ENCODE measurements at regions not wholly inside any gene's neighbourhood (a gene's known extent, or its start where the extent isn't known, plus 50 kb on each side); places are given as distances from the start of the nearest gene placed in this dataset.

DNA sequence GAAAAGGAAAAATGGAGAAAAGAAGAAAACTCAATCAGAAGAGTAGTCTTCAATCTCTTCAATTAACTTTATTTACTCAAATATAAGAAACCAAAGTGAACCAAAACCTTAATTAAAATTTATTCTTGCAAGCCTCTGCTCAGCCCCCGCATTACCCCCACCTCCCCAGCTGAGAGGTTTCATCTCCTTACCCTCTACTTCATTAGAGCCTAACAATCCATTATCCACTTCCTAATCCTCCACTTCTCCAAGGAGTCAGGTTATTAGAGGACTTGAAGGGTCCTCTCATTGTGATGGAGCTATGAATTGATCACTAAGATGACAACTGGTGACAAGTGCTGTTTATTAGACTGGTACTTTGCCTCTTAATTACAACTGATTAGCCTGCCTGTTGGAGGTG lies 956.5 kb downstream of the TFAP2A start:
- intact Hi-C loops (cut with micrococcal nuclease) (no loop called here), dilution Hi-C loops (cut with HindIII; ENCODE audit: low sequenced_read_pairs, unreplicated experiment) (no loop called here), in situ Hi-C loops (cut with MboI; ENCODE audit: low sequenced_read_pairs) (no loop called here)
- Histone ChIP-seq H3K27ac (ENCODE audit: insufficient read depth, low read length) (no peak overlapping the region), H3K14ac (replicated peaks; ENCODE audit: low read depth, low read length) (no peak overlapping the region), H3K4me1 (ENCODE audit: control insufficient read depth, insufficient read depth, low read length) (no peaks in the 10 kb centered on the region), H3K4ac (ENCODE audit: low read depth, low read length) (no peak overlapping the region), H2BK5ac (ENCODE audit: low read depth, low read length, poor library complexity, severe bottlenecking) (no peak overlapping the region), H2BK120ac (ENCODE audit: low read depth, low read length) (no peak overlapping the region), H3K23ac (ENCODE audit: low read depth, low read length) (no peak overlapping the region), H2BK15ac (ENCODE audit: low read depth, low read length) (no peak overlapping the region), H3K79me1 (ENCODE audit: low read depth in 1 of 2, low read length in 2 of 2) (no peaks in the 10 kb centered on the region), H4K5ac (ENCODE audit: low read depth, low read length) (no peak overlapping the region), H4K8ac (ENCODE audit: low read depth in 2 of 2, low read length in 2 of 2) (no peak overlapping the region), H2AFZ (replicated peaks; ENCODE audit: low read length, poor library complexity) (no peak overlapping the region), H3K27me3 (ENCODE audit: control insufficient read depth, insufficient read depth, low read length) (no peaks in the 10 kb centered on the region), H2AK9ac (replicated peaks; ENCODE audit: low read depth, low read length, poor library complexity) (no peak overlapping the region), H4K91ac (ENCODE audit: insufficient read depth, low read depth, low read length) (no peak overlapping the region), H4K20me1 (ENCODE audit: insufficient read depth, low read length) (no peaks in the 10 kb centered on the region), H2AK5ac (ENCODE audit: low read depth, low read length) (no peak overlapping the region), H3K4me2 (ENCODE audit: low read depth, low read length) (no peak overlapping the region), H2BK20ac (ENCODE audit: low read depth, low read length) (no peak overlapping the region), H3K9ac (ENCODE audit: low read depth, low read length) (no peak overlapping the region), H3K9me1 (ENCODE audit: insufficient read depth, low read length) (no peaks in the 10 kb centered on the region), H3K4me3 (ENCODE audit: insufficient read depth, low read depth, low read length) (no peak overlapping the region), H3K56ac (ENCODE audit: extremely low read depth, insufficient read depth, low read length) (no peak overlapping the region), H3K18ac (ENCODE audit: low read depth, low read length) (no peak overlapping the region), H3K36me3 (ENCODE audit: control insufficient read depth, insufficient read depth, low read length) (no peaks in the 10 kb centered on the region), H3K9me3 (ENCODE audit: control insufficient read depth, insufficient read depth, low read length) (no peaks in the 10 kb centered on the region)
- no TSS peak for BruUV-seq (replicated peaks)
- DNase-seq (no peak), ATAC-seq (ENCODE audit: low read depth) (no peak)
- WGBS, 2 experiments (ENCODE audit: extremely low coverage in 2 of 2, insufficient read length in 1 of 2) = no CpG with 5 or more reads among the region's 1 CpG
- TF ChIP-seq CEBPB (IDR thresholded peaks at IDR 0.05; ENCODE audit: low read depth, low read length) (no peak), BHLHE40 (IDR thresholded peaks at IDR 0.05; ENCODE audit: low read depth, low read length) (no peak), MAFK (IDR thresholded peaks at IDR 0.05; ENCODE audit: low read depth, low read length) (no peak), POLR2A (IDR thresholded peaks at IDR 0.05; ENCODE audit: low read depth, low read length) (no peak), RCOR1 (IDR thresholded peaks at IDR 0.05; ENCODE audit: insufficient replicate concordance, low read length) (no peak), NFE2L2 (IDR thresholded peaks at IDR 0.05; ENCODE audit: low read depth, low read length) (no peak), RFX5 (IDR thresholded peaks at IDR 0.05; ENCODE audit: low read depth, low read length) (no peak), MAZ (IDR thresholded peaks at IDR 0.05; ENCODE audit: borderline replicate concordance, low read depth, low read length) (no peak), SMC3 (IDR thresholded peaks at IDR 0.05; ENCODE audit: low read depth, low read length) (no peak), MXI1 (IDR thresholded peaks at IDR 0.05; ENCODE audit: borderline replicate concordance, low read depth, low read length) (no peak), RAD21 (IDR thresholded peaks at IDR 0.05; ENCODE audit: low read length) (no peak), CHD1 (IDR thresholded peaks at IDR 0.05; ENCODE audit: low read depth, low read length) (no peak), FOS (IDR thresholded peaks at IDR 0.05; ENCODE audit: low read depth, low read length) (no peak)
- TF ChIP-seq, protein P1, sequence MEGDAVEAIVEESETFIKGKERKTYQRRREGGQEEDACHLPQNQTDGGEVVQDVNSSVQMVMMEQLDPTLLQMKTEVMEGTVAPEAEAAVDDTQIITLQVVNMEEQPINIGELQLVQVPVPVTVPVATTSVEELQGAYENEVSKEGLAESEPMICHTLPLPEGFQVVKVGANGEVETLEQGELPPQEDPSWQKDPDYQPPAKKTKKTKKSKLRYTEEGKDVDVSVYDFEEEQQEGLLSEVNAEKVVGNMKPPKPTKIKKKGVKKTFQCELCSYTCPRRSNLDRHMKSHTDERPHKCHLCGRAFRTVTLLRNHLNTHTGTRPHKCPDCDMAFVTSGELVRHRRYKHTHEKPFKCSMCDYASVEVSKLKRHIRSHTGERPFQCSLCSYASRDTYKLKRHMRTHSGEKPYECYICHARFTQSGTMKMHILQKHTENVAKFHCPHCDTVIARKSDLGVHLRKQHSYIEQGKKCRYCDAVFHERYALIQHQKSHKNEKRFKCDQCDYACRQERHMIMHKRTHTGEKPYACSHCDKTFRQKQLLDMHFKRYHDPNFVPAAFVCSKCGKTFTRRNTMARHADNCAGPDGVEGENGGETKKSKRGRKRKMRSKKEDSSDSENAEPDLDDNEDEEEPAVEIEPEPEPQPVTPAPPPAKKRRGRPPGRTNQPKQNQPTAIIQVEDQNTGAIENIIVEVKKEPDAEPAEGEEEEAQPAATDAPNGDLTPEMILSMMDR (conservative IDR thresholded peaks at IDR 0.05; ENCODE audit: low read depth, low read length) = no peak
- TF ChIP-seq, protein P2, sequence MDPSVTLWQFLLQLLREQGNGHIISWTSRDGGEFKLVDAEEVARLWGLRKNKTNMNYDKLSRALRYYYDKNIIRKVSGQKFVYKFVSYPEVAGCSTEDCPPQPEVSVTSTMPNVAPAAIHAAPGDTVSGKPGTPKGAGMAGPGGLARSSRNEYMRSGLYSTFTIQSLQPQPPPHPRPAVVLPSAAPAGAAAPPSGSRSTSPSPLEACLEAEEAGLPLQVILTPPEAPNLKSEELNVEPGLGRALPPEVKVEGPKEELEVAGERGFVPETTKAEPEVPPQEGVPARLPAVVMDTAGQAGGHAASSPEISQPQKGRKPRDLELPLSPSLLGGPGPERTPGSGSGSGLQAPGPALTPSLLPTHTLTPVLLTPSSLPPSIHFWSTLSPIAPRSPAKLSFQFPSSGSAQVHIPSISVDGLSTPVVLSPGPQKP (IDR thresholded peaks at IDR 0.05; ENCODE audit: borderline replicate concordance, low read depth, low read length) = no peak
- TF ChIP-seq, protein P3, sequence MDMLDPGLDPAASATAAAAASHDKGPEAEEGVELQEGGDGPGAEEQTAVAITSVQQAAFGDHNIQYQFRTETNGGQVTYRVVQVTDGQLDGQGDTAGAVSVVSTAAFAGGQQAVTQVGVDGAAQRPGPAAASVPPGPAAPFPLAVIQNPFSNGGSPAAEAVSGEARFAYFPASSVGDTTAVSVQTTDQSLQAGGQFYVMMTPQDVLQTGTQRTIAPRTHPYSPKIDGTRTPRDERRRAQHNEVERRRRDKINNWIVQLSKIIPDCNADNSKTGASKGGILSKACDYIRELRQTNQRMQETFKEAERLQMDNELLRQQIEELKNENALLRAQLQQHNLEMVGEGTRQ (IDR thresholded peaks at IDR 0.05; ENCODE audit: low read depth, low read length) = no peak
- ChIA-PET CTCF (interaction anchor here (1.0 kb wide), 1 partner anchor 18 kb away, joined by 4 read pairs; no protein-coding TSS in a partner anchor), POLR2A (ENCODE audit: unreplicated experiment) (no interaction called here)
